Neural progenitor cell (in vitro differentiated cells): ENCODE measurements at regions not wholly inside any gene's neighbourhood (a gene's known extent, or its start where the extent isn't known, plus 50 kb on each side); places are given as distances from the start of the nearest gene placed in this dataset.

Source experiments
- CTCF ChIP-seq: fragments of 200-600 bp; sonication (generic); IDR thresholded peaks from 2 replicates; pipeline ENCODE4 v1.5.1; 2017; ENCODE audit warnings: antibody characterized with exemption, mild to moderate bottlenecking
- EZH2 ChIP-seq: fragments of 200-600 bp; sonication (generic); IDR thresholded peaks from 2 replicates; pipeline ENCODE4 v1.6.1; 2017; ENCODE audit warnings: antibody characterized with exemption, mild to moderate bottlenecking, moderate library complexity

- no peak for TF ChIP-seq CTCF
- TF ChIP-seq EZH2, result no peak
These were observed 950.1 kb downstream of the EPHA7 start for GRCh38 chr6:92469186-92469828.
